HL-60 (cell line): ENCODE measurements at regions not wholly inside any gene's neighbourhood (a gene's known extent, or its start where the extent isn't known, plus 50 kb on each side); places are given as distances from the start of the nearest gene placed in this dataset.

ENCODE experiments used
- CTCF ChIP-seq: IDR thresholded peaks from one replicate; pipeline ENCODE4 v1.5.1; 2011; ENCODE audit warnings: low read length, control low read depth, inconsistent platforms; ENCODE audit not compliant: insufficient read depth
- GABPA ChIP-seq: IDR thresholded peaks from 2 replicates; pipeline ENCODE4 v1.6.1; 2012; ENCODE audit warnings: low read depth
- POLR2AphosphoS5 ChIP-seq: IDR thresholded peaks from 2 replicates; pipeline ENCODE4 v1.6.1; 2012; ENCODE audit warnings: low read depth
- REST ChIP-seq: IDR thresholded peaks from 2 replicates; pipeline ENCODE4 v1.6.1; 2012; ENCODE audit warnings: low read depth; ENCODE audit not compliant: insufficient replicate concordance
- SPI1 ChIP-seq: IDR thresholded peaks from 2 replicates; pipeline ENCODE4 v1.6.1; 2012; ENCODE audit warnings: low read depth, mild to moderate bottlenecking, borderline replicate concordance

GRCh38 chr5:74059706-74060105 lies 433.7 kb downstream of the ARHGEF28 start:
- TF ChIP-seq CTCF (no peak), POLR2AphosphoS5 (no peak), SPI1 (no peak), REST (no peak), GABPA (no peak)
